ENCODE measurements at regions not wholly inside any gene's neighbourhood (a gene's known extent, or its start where the extent isn't known, plus 50 kb on each side); places are given as distances from the start of the nearest gene placed in this dataset.
"Not testable (repeated sequence)": the region's sequence is repeated elsewhere in the genome, so short reads cannot be mapped to it uniquely, and the experiment has no call there.

GRCh38 chr2:242045596-242046144 lies 176.1 kb downstream of the RTP5 start:
- H2BK15ac ChIP-seq (replicated peaks; ENCODE audit: low read depth); H3K9ac ChIP-seq (ENCODE audit: low read length); H3K4me2 ChIP-seq (ENCODE audit: low read length); H4K8ac ChIP-seq (ENCODE audit: low read depth, low read length); H2AK5ac ChIP-seq (ENCODE audit: low read length); H3K4me1 ChIP-seq (ENCODE audit: control insufficient read depth, low read depth, low read length); H2BK120ac ChIP-seq (ENCODE audit: low read depth, low read length); H3K27ac ChIP-seq (ENCODE audit: low read depth, low read length); H3K56ac ChIP-seq (ENCODE audit: low read length); H3K27me3 ChIP-seq (ENCODE audit: insufficient read depth, low read length, poor library complexity); H2BK5ac ChIP-seq (ENCODE audit: low read length); H3K23ac ChIP-seq (ENCODE audit: low read length); H3K79me2 ChIP-seq (ENCODE audit: control insufficient read depth, insufficient read depth, low read length); DNase-seq; H3K36me3 ChIP-seq (ENCODE audit: control insufficient read depth, insufficient read depth, low read length); H4K5ac ChIP-seq (ENCODE audit: low read length); H3K4me3 ChIP-seq (ENCODE audit: low read length); H3K4ac ChIP-seq (ENCODE audit: low read depth, low read length); H3K79me1 ChIP-seq (ENCODE audit: low read length); H3K18ac ChIP-seq (ENCODE audit: low read length): not testable (repeated sequence)
- no CpG with 5 or more reads among the region's 25 CpGs for WGBS (ENCODE audit: extremely low coverage, insufficient coverage, low lambda C conversion rate)

GRCh38 chr2:242046206-242046826 lies 176.8 kb downstream of the RTP5 start:
- Histone ChIP-seq H3K79me2 (ENCODE audit: control insufficient read depth, insufficient read depth, low read length) (no peaks in the 10 kb centered on the region), H3K79me1 (ENCODE audit: low read length) (no peaks in the 10 kb centered on the region), H3K4me2 (ENCODE audit: low read length) (no peak overlapping the region), H2BK15ac (replicated peaks; ENCODE audit: low read depth) (no peak overlapping the region), H2AK5ac (ENCODE audit: low read length) (no peak overlapping the region), H2BK120ac (ENCODE audit: low read depth, low read length) (no peak overlapping the region), H3K4me3 (ENCODE audit: low read length) (no peak overlapping the region), H4K5ac (ENCODE audit: low read length) (no peak overlapping the region), H3K18ac (ENCODE audit: low read length) (no peak overlapping the region), H3K4me1 (ENCODE audit: control insufficient read depth, low read depth, low read length) (no peaks in the 10 kb centered on the region), H3K9ac (ENCODE audit: low read length) (no peak overlapping the region), H3K56ac (ENCODE audit: low read length) (no peak overlapping the region), H3K27ac (ENCODE audit: low read depth, low read length) (no peak overlapping the region), H3K23ac (ENCODE audit: low read length) (no peak overlapping the region), H2BK5ac (ENCODE audit: low read length) (no peak overlapping the region), H3K4ac (ENCODE audit: low read depth, low read length) (no peak overlapping the region), H3K36me3 (ENCODE audit: control insufficient read depth, insufficient read depth, low read length) (no peaks in the 10 kb centered on the region), H3K27me3 (ENCODE audit: insufficient read depth, low read length, poor library complexity) (no peaks in the 10 kb centered on the region), H4K8ac (ENCODE audit: low read depth, low read length) (no peak overlapping the region)
- WGBS (ENCODE audit: extremely low coverage, insufficient coverage, low lambda C conversion rate) = no CpG with 5 or more reads among the region's 38 CpGs
- DNase-seq = no peak

DNA sequence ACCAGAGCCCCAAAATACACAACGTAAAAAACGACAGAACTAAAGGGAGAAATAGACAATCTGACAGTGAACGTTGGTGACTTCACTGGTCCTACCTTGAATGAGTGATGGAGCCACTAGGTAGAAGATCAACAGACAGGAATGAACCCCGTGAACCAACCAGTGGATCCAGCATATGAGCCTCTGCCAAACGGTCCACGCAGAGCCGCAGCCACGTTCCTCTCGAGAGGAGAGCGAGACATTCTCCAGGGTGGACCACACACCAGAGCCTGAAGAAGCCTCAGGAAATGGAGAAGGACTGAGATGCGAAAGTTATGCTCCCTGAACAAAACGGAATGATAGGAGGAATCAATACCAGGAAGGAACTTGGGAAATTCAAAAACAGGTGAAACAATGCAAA lies 178.4 kb downstream of the RTP5 start:
- no peak overlapping the region for H4K8ac ChIP-seq (ENCODE audit: low read depth, low read length)
- H3K23ac ChIP-seq (ENCODE audit: low read length) = no peak overlapping the region
- no peak overlapping the region for H3K9ac ChIP-seq (ENCODE audit: low read length)
- H2BK5ac ChIP-seq (ENCODE audit: low read length) = no peak overlapping the region
- no peaks in the 10 kb centered on the region for H3K79me1 ChIP-seq (ENCODE audit: low read length)
- no peak overlapping the region for H2BK120ac ChIP-seq (ENCODE audit: low read depth, low read length)
- no peaks in the 10 kb centered on the region for H3K27me3 ChIP-seq (ENCODE audit: insufficient read depth, low read length, poor library complexity)
- H3K4me1 ChIP-seq (ENCODE audit: control insufficient read depth, low read depth, low read length) = no peaks in the 10 kb centered on the region
- H2BK15ac ChIP-seq (replicated peaks; ENCODE audit: low read depth) = no peak overlapping the region
- H2AK5ac ChIP-seq (ENCODE audit: low read length) = no peak overlapping the region
- H3K4me2 ChIP-seq (ENCODE audit: low read length) = no peak overlapping the region
- no peaks in the 10 kb centered on the region for H3K36me3 ChIP-seq (ENCODE audit: control insufficient read depth, insufficient read depth, low read length)
- no peak overlapping the region for H4K5ac ChIP-seq (ENCODE audit: low read length)
- no CpG with 5 or more reads among the region's 12 CpGs for WGBS (ENCODE audit: extremely low coverage, insufficient coverage, low lambda C conversion rate)
- H3K4ac ChIP-seq (ENCODE audit: low read depth, low read length) = no peak overlapping the region
- no peaks in the 10 kb centered on the region for H3K79me2 ChIP-seq (ENCODE audit: control insufficient read depth, insufficient read depth, low read length)
- H3K27ac ChIP-seq (ENCODE audit: low read depth, low read length) = no peak overlapping the region
- peak overlapping the region; percentile 20 for H3K4me3 ChIP-seq (ENCODE audit: low read length)
- H3K56ac ChIP-seq (ENCODE audit: low read length) = no peak overlapping the region
- DNase-seq = no peak
- H3K18ac ChIP-seq (ENCODE audit: low read length) = no peak overlapping the region

GRCh38 chr2:242048479-242048878 lies 178.9 kb downstream of the RTP5 start:
- Histone ChIP-seq H3K56ac (ENCODE audit: low read length) (no peak overlapping the region), H3K4me1 (ENCODE audit: control insufficient read depth, low read depth, low read length) (no peaks in the 10 kb centered on the region), H3K18ac (ENCODE audit: low read length) (no peak overlapping the region), H3K36me3 (ENCODE audit: control insufficient read depth, insufficient read depth, low read length) (no peaks in the 10 kb centered on the region), H4K8ac (ENCODE audit: low read depth, low read length) (no peak overlapping the region), H3K27me3 (ENCODE audit: insufficient read depth, low read length, poor library complexity) (no peaks in the 10 kb centered on the region), H3K27ac (ENCODE audit: low read depth, low read length) (no peak overlapping the region), H3K79me1 (ENCODE audit: low read length) (no peaks in the 10 kb centered on the region), H3K79me2 (ENCODE audit: control insufficient read depth, insufficient read depth, low read length) (no peaks in the 10 kb centered on the region), H3K23ac (ENCODE audit: low read length) (no peak overlapping the region), H3K9ac (ENCODE audit: low read length) (no peak overlapping the region), H2BK15ac (replicated peaks; ENCODE audit: low read depth) (no peak overlapping the region), H2BK120ac (ENCODE audit: low read depth, low read length) (no peak overlapping the region), H2AK5ac (ENCODE audit: low read length) (no peak overlapping the region), H2BK5ac (ENCODE audit: low read length) (no peak overlapping the region), H4K5ac (ENCODE audit: low read length) (no peak overlapping the region), H3K4me2 (ENCODE audit: low read length) (no peak overlapping the region), H3K4ac (ENCODE audit: low read depth, low read length) (no peak overlapping the region), H3K4me3 (ENCODE audit: low read length) (no peak overlapping the region)
- WGBS (ENCODE audit: extremely low coverage, insufficient coverage, low lambda C conversion rate) = no CpG with 5 or more reads among the region's 2 CpGs
- no peak for DNase-seq

DNA sequence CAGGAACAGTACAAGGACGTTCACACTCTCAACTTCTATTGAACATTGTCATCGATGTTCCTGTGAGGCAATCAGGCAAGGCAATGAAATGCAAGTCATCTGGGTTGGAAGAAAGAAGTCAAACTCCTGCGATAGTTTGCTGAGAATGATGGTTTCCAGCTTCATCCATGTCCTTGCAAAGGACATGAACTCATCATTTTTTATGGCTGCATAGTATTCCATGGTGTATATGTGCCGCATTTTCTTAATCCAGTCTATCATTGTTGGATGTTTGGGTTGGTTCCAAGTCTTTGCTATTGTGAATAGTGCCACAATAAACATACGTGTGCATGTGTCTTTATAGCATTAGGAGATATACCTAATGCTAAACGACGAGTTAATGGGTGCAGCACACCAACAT lies 180.0 kb downstream of the RTP5 start:
- H3K4ac ChIP-seq (ENCODE audit: low read depth, low read length); DNase-seq; H3K18ac ChIP-seq (ENCODE audit: low read length); H3K4me2 ChIP-seq (ENCODE audit: low read length); H2AK5ac ChIP-seq (ENCODE audit: low read length); H2BK15ac ChIP-seq (replicated peaks; ENCODE audit: low read depth); H3K27ac ChIP-seq (ENCODE audit: low read depth, low read length); H4K5ac ChIP-seq (ENCODE audit: low read length); H4K8ac ChIP-seq (ENCODE audit: low read depth, low read length); H3K4me3 ChIP-seq (ENCODE audit: low read length); H3K79me2 ChIP-seq (ENCODE audit: control insufficient read depth, insufficient read depth, low read length); H3K4me1 ChIP-seq (ENCODE audit: control insufficient read depth, low read depth, low read length); H3K27me3 ChIP-seq (ENCODE audit: insufficient read depth, low read length, poor library complexity); H2BK5ac ChIP-seq (ENCODE audit: low read length); H3K56ac ChIP-seq (ENCODE audit: low read length); H3K36me3 ChIP-seq (ENCODE audit: control insufficient read depth, insufficient read depth, low read length); H3K23ac ChIP-seq (ENCODE audit: low read length); H3K9ac ChIP-seq (ENCODE audit: low read length); H3K79me1 ChIP-seq (ENCODE audit: low read length); H2BK120ac ChIP-seq (ENCODE audit: low read depth, low read length): not testable (repeated sequence)
- WGBS (ENCODE audit: extremely low coverage, insufficient coverage, low lambda C conversion rate) = no CpG with 5 or more reads among the region's 7 CpGs

- H3K4me3 ChIP-seq (ENCODE audit: low read length) = no peak overlapping the region
- no peaks in the 10 kb centered on the region for H3K79me1 ChIP-seq (ENCODE audit: low read length)
- no peak for DNase-seq
- H2BK120ac ChIP-seq (ENCODE audit: low read depth, low read length) = no peak overlapping the region
- H2BK15ac ChIP-seq (replicated peaks; ENCODE audit: low read depth) = no peak overlapping the region
- no peaks in the 10 kb centered on the region for H3K4me1 ChIP-seq (ENCODE audit: control insufficient read depth, low read depth, low read length)
- no peaks in the 10 kb centered on the region for H3K36me3 ChIP-seq (ENCODE audit: control insufficient read depth, insufficient read depth, low read length)
- H3K18ac ChIP-seq (ENCODE audit: low read length) = no peak overlapping the region
- H4K5ac ChIP-seq (ENCODE audit: low read length) = no peak overlapping the region
- no peak overlapping the region for H2AK5ac ChIP-seq (ENCODE audit: low read length)
- no peak overlapping the region for H4K8ac ChIP-seq (ENCODE audit: low read depth, low read length)
- no peaks in the 10 kb centered on the region for H3K27me3 ChIP-seq (ENCODE audit: insufficient read depth, low read length, poor library complexity)
- no peaks in the 10 kb centered on the region for H3K79me2 ChIP-seq (ENCODE audit: control insufficient read depth, insufficient read depth, low read length)
- no peak overlapping the region for H3K23ac ChIP-seq (ENCODE audit: low read length)
- no peak overlapping the region for H2BK5ac ChIP-seq (ENCODE audit: low read length)
- no peak overlapping the region for H3K27ac ChIP-seq (ENCODE audit: low read depth, low read length)
- H3K9ac ChIP-seq (ENCODE audit: low read length) = no peak overlapping the region
- no peak overlapping the region for H3K4me2 ChIP-seq (ENCODE audit: low read length)
- no CpG with 5 or more reads among the region's 1 CpG for WGBS (ENCODE audit: extremely low coverage, insufficient coverage, low lambda C conversion rate)
- H3K4ac ChIP-seq (ENCODE audit: low read depth, low read length) = no peak overlapping the region
- no peak overlapping the region for H3K56ac ChIP-seq (ENCODE audit: low read length)
Observed at GRCh38 chr2:242051463-242051862, 181.9 kb downstream of the RTP5 start.

Data from mesendoderm (in vitro differentiated cells).